GM12891 (cell line): ENCODE measurements at regions not wholly inside any gene's neighbourhood (a gene's known extent, or its start where the extent isn't known, plus 50 kb on each side); places are given as distances from the start of the nearest gene placed in this dataset.

ENCODE experiments used
- PAX5 ChIP-seq: IDR thresholded peaks from 2 replicates; pipeline ENCODE4 v1.6.1; 2011; ENCODE audit warnings: low read length, moderate library complexity, mild to moderate bottlenecking; ENCODE audit not compliant: insufficient read depth, severe bottlenecking
- POLR2A ChIP-seq: IDR thresholded peaks from 2 replicates; pipeline ENCODE4 v1.6.1; 2011; ENCODE audit warnings: low read depth, low read length, control low read depth
- POLR2AphosphoS5 ChIP-seq: IDR thresholded peaks from 2 replicates; pipeline ENCODE4 v1.6.1; 2011; ENCODE audit warnings: low read depth, low read length, control low read depth
- POU2F2 ChIP-seq: IDR thresholded peaks from 2 replicates; pipeline ENCODE4 v1.6.1; 2011; ENCODE audit warnings: low read depth, mild to moderate bottlenecking, control low read depth, low read length, moderate library complexity
- SPI1 ChIP-seq: IDR thresholded peaks from 2 replicates; pipeline ENCODE4 v1.6.1; 2011; ENCODE audit warnings: low read depth, low read length, control low read depth
- TAF1 ChIP-seq: IDR thresholded peaks from 2 replicates; pipeline ENCODE4 v1.6.1; 2011; ENCODE audit warnings: low read depth, low read length, control low read depth

GRCh38 chr7:12107841-12108254, 103.2 kb upstream of the TMEM106B start:
- TF ChIP-seq POLR2A (no peak), POLR2AphosphoS5 (no peak), SPI1 (no peak), TAF1 (no peak), PAX5 (no peak), POU2F2 (no peak)
